Esophagus muscularis mucosa (tissue), 4 donors: ENCODE measurements at regions not wholly inside any gene's neighbourhood (a gene's known extent, or its start where the extent isn't known, plus 50 kb on each side); places are given as distances from the start of the nearest gene placed in this dataset.

Source experiments
- DNase-seq: peaks from one replicate; pipeline ENCODE4 v3.0.0-alpha.2; 2017; ENCODE audit errors: extremely low spot score
- H3K27ac ChIP-seq, 4 donors: fragments of 200-600 bp; sonication (generic); replicated peaks in 1 of 4; 1 replicate in 3 of 4; 2 replicates in 1 of 4; pipeline ENCODE4 v1.5.1; 2016 to 2019; ENCODE audit warnings: mild to moderate bottlenecking in 1 of 4
- H3K27me3 ChIP-seq, 4 donors: fragments of 200-600 bp; sonication (generic); one replicate each; pipeline versions ENCODE4 v1.5.1 to v1.6.0; 2016 to 2019
- H3K36me3 ChIP-seq, 4 donors: fragments of 200-600 bp; sonication (generic); one replicate each; pipeline ENCODE4 v1.5.1; 2016 to 2019
- H3K4me1 ChIP-seq, 4 donors: fragments of 200-600 bp; sonication (generic); one replicate each; pipeline ENCODE4 v1.5.1; 2016 to 2019
- H3K4me3 ChIP-seq, 4 donors: fragments of 200-600 bp; sonication (generic); 1 replicate in 2 of 4; 2 replicates in 2 of 4; pipeline ENCODE4 v1.5.1; 2016 to 2019; ENCODE audit warnings: mild to moderate bottlenecking in 4 of 4, moderate library complexity in 1 of 4
- H3K9me3 ChIP-seq, 4 donors: fragments of 200-600 bp; sonication (generic); 1 replicate in 3 of 4; 2 replicates in 1 of 4; pipeline ENCODE4 v1.5.1; 2016 to 2019
- EP300 ChIP-seq: sonication (generic); formaldehyde crosslinking; IDR thresholded peaks from one replicate; pipeline ENCODE4 v1.6.1; 2017; ENCODE audit warnings: antibody characterized with exemption
- POLR2A ChIP-seq: fragments of 450-650 bp; IDR thresholded peaks from one replicate; pipeline ENCODE4 v1.6.1; 2017; ENCODE audit warnings: antibody characterized with exemption, moderate library complexity, mild to moderate bottlenecking, low read depth
- POLR2AphosphoS5 ChIP-seq, 2 donors: sonication (generic); formaldehyde crosslinking; IDR thresholded peaks; one replicate each; pipeline ENCODE4 v1.6.1; 2017; ENCODE audit warnings: antibody characterized with exemption in 2 of 2
- WGBS: methylation state at CpG from one replicate; pipeline ENCODE4 v1.1.5; 2018; 5-methylcytosine and 5-hydroxymethylcytosine counted together
- intact Hi-C: fragments of 100-400 bp; cut with DNase I; formaldehyde crosslinking; loops from one replicate; pipeline ENCODE4 v1.15.1; 2023
- TF ChIP-seq, protein P1 (sequence below), 3 experiments: fragments of 200-600 bp in 2 of 3; fragments of 450-650 bp in 1 of 3; sonication (generic) in 2 of 3; IDR thresholded peaks; one replicate each; pipeline ENCODE4 v1.5.1; 2017 to 2019; ENCODE audit warnings: antibody characterized with exemption in 3 of 3, mild to moderate bottlenecking in 2 of 3, moderate library complexity in 1 of 3

DNA sequence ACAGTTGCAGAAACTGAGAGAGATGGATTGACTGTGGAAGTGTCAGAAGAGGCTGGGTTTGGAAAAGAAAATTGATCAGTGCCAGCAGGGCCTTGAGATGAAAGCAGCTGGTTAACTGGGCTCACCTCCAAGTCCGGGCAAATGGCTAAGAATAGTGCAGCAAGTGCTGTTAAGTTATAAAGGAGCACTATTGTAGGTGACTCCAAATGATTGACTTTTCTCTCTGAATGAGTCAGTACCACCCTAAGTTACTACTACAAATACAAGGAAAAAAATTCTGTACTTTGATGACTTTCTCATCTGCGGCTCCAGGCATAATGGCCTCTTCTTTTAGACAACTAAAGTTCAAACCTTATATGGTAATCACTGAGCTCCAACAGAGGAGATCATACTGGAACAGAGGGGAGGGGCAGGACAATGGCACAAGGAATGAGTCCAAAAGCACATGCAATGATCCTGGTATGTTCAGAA, 733.4 kb upstream of the INTU start:
- TF ChIP-seq EP300: no peak
- TF ChIP-seq, protein P1, sequence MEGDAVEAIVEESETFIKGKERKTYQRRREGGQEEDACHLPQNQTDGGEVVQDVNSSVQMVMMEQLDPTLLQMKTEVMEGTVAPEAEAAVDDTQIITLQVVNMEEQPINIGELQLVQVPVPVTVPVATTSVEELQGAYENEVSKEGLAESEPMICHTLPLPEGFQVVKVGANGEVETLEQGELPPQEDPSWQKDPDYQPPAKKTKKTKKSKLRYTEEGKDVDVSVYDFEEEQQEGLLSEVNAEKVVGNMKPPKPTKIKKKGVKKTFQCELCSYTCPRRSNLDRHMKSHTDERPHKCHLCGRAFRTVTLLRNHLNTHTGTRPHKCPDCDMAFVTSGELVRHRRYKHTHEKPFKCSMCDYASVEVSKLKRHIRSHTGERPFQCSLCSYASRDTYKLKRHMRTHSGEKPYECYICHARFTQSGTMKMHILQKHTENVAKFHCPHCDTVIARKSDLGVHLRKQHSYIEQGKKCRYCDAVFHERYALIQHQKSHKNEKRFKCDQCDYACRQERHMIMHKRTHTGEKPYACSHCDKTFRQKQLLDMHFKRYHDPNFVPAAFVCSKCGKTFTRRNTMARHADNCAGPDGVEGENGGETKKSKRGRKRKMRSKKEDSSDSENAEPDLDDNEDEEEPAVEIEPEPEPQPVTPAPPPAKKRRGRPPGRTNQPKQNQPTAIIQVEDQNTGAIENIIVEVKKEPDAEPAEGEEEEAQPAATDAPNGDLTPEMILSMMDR (IDR thresholded peaks at IDR 0.05): no peak
- no peak for TF ChIP-seq POLR2A
- TF ChIP-seq POLR2AphosphoS5 (IDR thresholded peaks at IDR 0.05): peak; percentile 42 to 64
- DNase-seq: no peak
- Histone ChIP-seq H3K36me3 (no peaks in the 10 kb centered on the region), H3K27me3 (no peaks in the 10 kb centered on the region), H3K27ac (peak overlapping the region; percentile 56 to 78 (median 72)), H3K4me3 (no peak overlapping the region), H3K4me1 (peaks cover 8 to 27% (median 17%) of the 10 kb centered on the region in 4 donors), H3K9me3 (no peaks in the 10 kb centered on the region)
- WGBS: 25% methylated on average over 2 of the region's 2 CpGs
- intact Hi-C loops: no loop called here

DNA sequence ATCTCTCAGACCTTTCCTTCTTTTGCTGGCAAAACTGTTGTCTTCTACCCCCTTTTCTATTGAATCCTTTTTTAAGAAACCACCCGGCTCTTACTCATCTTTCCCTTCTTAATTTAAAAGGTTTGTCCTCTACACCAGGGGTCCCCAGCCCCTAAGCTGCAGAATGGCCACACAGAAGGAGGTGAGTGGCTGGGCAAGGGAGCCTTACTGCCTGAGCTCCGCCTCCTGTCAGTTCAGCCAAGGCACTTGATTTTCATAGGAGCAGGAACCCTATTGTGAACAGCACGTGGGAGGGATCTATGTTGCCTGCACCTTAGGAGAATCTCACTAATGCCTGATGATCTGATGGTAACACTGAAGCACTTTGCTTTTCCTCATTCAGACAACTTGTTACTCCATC, 726.3 kb upstream of the INTU start:
- Histone ChIP-seq H3K4me3 (no peak overlapping the region), H3K36me3 (no peaks in the 10 kb centered on the region), H3K4me1 (no peaks in the 10 kb centered on the region), H3K27ac (no peak overlapping the region), H3K27me3 (no peaks in the 10 kb centered on the region), H3K9me3 (no peaks in the 10 kb centered on the region)
- no peak for DNase-seq
- intact Hi-C loops: no loop called here
- TF ChIP-seq EP300 (no peak), POLR2A (no peak), POLR2AphosphoS5 (IDR thresholded peaks at IDR 0.05) (no peak)
- TF ChIP-seq, protein P1 (IDR thresholded peaks at IDR 0.05): no peak
- WGBS: 87% methylated on average over 3 of the region's 3 CpGs

DNA sequence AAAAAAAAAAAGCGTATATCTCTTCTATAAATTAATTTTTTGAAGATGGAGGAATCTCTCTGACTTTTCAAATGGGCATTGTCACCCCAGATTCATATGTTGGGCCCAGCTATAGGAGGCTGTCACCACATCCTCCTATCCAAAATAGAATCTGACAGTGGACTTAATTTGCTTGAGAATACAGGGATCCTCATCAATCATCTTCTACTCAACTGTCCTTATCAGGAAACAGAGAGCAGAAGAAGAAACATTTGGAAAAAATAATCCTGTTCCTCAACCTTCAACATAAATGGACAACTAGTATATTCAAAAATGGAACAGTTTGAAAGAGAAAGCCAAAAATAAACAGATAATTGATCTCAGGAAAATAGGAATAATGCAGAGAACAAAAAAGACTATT, 725.4 kb upstream of the INTU start:
- intact Hi-C loops: no loop called here
- Histone ChIP-seq H3K27ac (no peak overlapping the region), H3K4me1 (no peaks in the 10 kb centered on the region), H3K27me3 (no peaks in the 10 kb centered on the region), H3K36me3 (no peaks in the 10 kb centered on the region), H3K9me3 (no peaks in the 10 kb centered on the region), H3K4me3 (no peak overlapping the region)
- no peak for DNase-seq
- WGBS: 86% methylated on average over 1 of the region's 1 CpG
- TF ChIP-seq POLR2AphosphoS5 (IDR thresholded peaks at IDR 0.05) (no peak), EP300 (no peak), POLR2A (no peak)
- TF ChIP-seq, protein P1 (IDR thresholded peaks at IDR 0.05): no peak

DNA sequence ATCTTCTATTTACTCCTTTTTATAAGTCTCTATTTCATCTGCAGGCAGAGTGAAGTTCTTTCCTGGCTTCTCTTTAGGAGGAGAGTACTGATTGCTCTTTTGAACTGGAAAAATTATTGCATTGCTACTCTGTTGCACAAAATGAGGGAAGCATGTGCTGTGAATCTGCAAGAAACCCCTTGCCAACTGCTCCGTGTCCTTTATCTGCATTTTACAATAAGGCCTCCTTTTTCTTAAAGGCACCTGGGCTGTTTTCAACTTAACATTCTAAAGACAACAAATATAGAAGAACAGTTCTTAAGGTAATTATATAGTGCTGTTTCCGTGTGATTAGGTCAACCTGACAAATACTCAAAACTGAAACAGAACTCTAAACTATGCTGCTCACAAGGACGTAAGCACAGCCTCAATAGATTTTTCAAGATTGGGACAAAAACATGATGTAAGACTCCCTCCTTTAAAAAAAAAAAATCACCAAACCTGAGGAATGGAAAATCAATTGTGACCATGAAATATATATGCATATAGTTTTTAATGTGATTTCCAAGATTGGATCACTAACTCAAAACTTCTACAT, 716.6 kb upstream of the INTU start:
- TF ChIP-seq EP300: no peak
- no peak for TF ChIP-seq POLR2A
- no peak for TF ChIP-seq POLR2AphosphoS5 (IDR thresholded peaks at IDR 0.05)
- TF ChIP-seq, protein P1 (IDR thresholded peaks at IDR 0.05): no peak
- Histone ChIP-seq H3K9me3 (no peaks in the 10 kb centered on the region), H3K36me3 (no peaks in the 10 kb centered on the region), H3K27me3 (no peaks in the 10 kb centered on the region), H3K4me3 (peak overlapping the region in 3 of 4 donors; percentile 0 to 33 (median 31)), H3K4me1 (peaks cover 0 to 22% (median 18%) of the 10 kb centered on the region in 4 donors), H3K27ac (peak overlapping the region in 3 of 4 donors; percentile 3 to 43 (median 28))
- no peak for DNase-seq
- 31% methylated on average over 3 of the region's 3 CpGs for WGBS
- intact Hi-C loops: no loop called here
